Mesodermal cell (in vitro differentiated cells): ENCODE measurements at regions not wholly inside any gene's neighbourhood (a gene's known extent, or its start where the extent isn't known, plus 50 kb on each side); places are given as distances from the start of the nearest gene placed in this dataset.

Experiments
- H3K27ac ChIP-seq: 2 replicates; pipeline ENCODE4 v1.7.0; 2013; ENCODE audit warnings: mild to moderate bottlenecking, low read depth, low read length, moderate library complexity; ENCODE audit not compliant: severe bottlenecking
- H3K36me3 ChIP-seq: 2 replicates; pipeline ENCODE4 v1.7.1; 2013; ENCODE audit warnings: mild to moderate bottlenecking, low read length, moderate library complexity; ENCODE audit not compliant: control insufficient read depth, insufficient read depth
- H3K4me1 ChIP-seq: one replicate; pipeline ENCODE4 v1.7.1; 2013; ENCODE audit warnings: mild to moderate bottlenecking, low read length; ENCODE audit not compliant: insufficient read depth, control insufficient read depth, poor library complexity, severe bottlenecking
- H3K4me3 ChIP-seq: 2 replicates; pipeline ENCODE4 v1.7.0; 2013; ENCODE audit warnings: low read length, control low read depth, mild to moderate bottlenecking; ENCODE audit not compliant: insufficient read depth, poor library complexity, severe bottlenecking; ENCODE audit errors: extremely low read depth
- H3K9me3 ChIP-seq: 2 replicates; pipeline ENCODE4 v1.7.1; 2013; ENCODE audit warnings: mild to moderate bottlenecking, low read length, moderate library complexity; ENCODE audit not compliant: control insufficient read depth
- WGBS, 2 experiments: methylation state at CpG; one replicate each; pipeline ENCODE4 v1.1.5; 2013; ENCODE audit warnings: missing lambda C conversion rate in 2 of 2; ENCODE audit not compliant: insufficient coverage in 2 of 2; 5-methylcytosine and 5-hydroxymethylcytosine counted together

GRCh38 chr12:30219047-30219446 is 435.3 kb upstream of the TMTC1 start:
- no peak overlapping the region for H3K4me3 ChIP-seq
- no peaks in the 10 kb centered on the region for H3K9me3 ChIP-seq
- no peak overlapping the region for H3K27ac ChIP-seq
- no peaks in the 10 kb centered on the region for H3K4me1 ChIP-seq
- WGBS, 2 experiments, result no CpG with 5 or more reads among the region's 4 CpGs
- no peaks in the 10 kb centered on the region for H3K36me3 ChIP-seq

GRCh38 chr12:30218073-30218472 is 434.3 kb upstream of the TMTC1 start:
- Histone ChIP-seq H3K4me3 (no peak overlapping the region), H3K36me3 (no peaks in the 10 kb centered on the region), H3K27ac (no peak overlapping the region), H3K4me1 (no peaks in the 10 kb centered on the region), H3K9me3 (no peaks in the 10 kb centered on the region)
- 90 to 100% methylated on average over 2 to 4 of the region's 4 CpGs for WGBS, 2 experiments

DNA sequence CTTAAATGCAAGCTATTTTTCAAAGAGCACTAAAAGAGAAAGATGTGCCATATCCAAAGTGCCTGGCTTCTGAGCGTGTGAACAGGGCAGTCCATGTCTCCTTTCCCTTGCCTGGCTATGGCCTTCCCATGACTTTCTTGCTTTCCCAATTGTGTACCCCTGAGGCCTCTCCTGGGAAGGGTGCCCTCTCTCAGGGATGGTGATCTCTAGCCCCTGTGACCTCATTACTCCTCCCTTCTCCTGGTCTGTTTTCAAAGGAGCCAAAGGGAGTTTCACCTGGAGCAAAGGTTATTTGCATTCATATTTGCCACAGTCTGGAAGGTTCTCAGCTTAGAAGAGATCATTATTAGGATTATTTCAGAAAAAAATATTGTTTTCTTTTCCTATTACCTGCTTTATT is 429.4 kb upstream of the TMTC1 start:
- 25% methylated on average over 1 of the region's 1 CpG; no CpG with 5 or more reads in 1 of the 2 experiments for WGBS, 2 experiments
- H3K9me3 ChIP-seq, result no peaks in the 10 kb centered on the region
- no peaks in the 10 kb centered on the region for H3K36me3 ChIP-seq
- no peaks in the 10 kb centered on the region for H3K4me1 ChIP-seq
- H3K4me3 ChIP-seq, result no peak overlapping the region
- no peak overlapping the region for H3K27ac ChIP-seq

- Histone ChIP-seq H3K4me1 (no peaks in the 10 kb centered on the region), H3K9me3 (no peaks in the 10 kb centered on the region), H3K4me3 (no peak overlapping the region), H3K36me3 (no peaks in the 10 kb centered on the region), H3K27ac (no peak overlapping the region)
- WGBS, 2 experiments, result 92 to 97% methylated on average over 3 of the region's 3 CpGs
Measured at GRCh38 chr12:30211743-30212142, 428.0 kb upstream of the TMTC1 start.

DNA sequence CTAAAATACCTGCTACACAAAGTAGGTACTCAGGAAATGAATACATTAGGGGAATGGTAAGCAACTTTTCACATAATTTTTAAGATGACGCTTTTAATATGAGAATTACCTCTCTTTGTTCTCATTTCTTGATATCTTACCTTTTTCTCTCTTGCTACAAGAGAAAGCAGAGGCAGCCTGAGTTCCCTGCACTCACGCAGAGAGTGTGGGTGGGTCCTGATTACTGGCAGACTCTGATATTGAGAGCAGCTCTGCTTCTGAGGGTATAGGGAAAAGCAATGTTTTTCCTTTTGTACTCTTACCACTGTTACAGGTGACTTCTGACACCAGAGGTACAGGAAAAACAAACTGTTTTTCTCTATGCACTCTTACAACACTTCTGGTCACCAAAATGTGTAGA is 420.2 kb upstream of the TMTC1 start:
- WGBS, 2 experiments, result 67% methylated on average over 1 of the region's 2 CpGs; no CpG with 5 or more reads in 1 of the 2 experiments
- Histone ChIP-seq H3K27ac (no peak overlapping the region), H3K4me3 (no peak overlapping the region), H3K4me1 (no peaks in the 10 kb centered on the region), H3K9me3 (no peaks in the 10 kb centered on the region), H3K36me3 (no peaks in the 10 kb centered on the region)

- Histone ChIP-seq H3K9me3 (no peaks in the 10 kb centered on the region), H3K36me3 (no peaks in the 10 kb centered on the region), H3K27ac (no peak overlapping the region), H3K4me1 (peaks cover 3% of the 10 kb centered on the region), H3K4me3 (no peak overlapping the region)
- WGBS, 2 experiments, result 93% methylated on average over 2 of the region's 6 CpGs; no CpG with 5 or more reads in 1 of the 2 experiments
Measured at GRCh38 chr12:30202521-30203254, 418.9 kb upstream of the TMTC1 start.

GRCh38 chr12:30201301-30202160 is 417.8 kb upstream of the TMTC1 start:
- WGBS, 2 experiments, result 80 to 84% methylated on average over 18 to 36 of the region's 55 CpGs

GRCh38 chr12:30200864-30201263 is 417.1 kb upstream of the TMTC1 start:
- Histone ChIP-seq H3K27ac (no peak overlapping the region), H3K9me3 (no peaks in the 10 kb centered on the region), H3K36me3 (no peaks in the 10 kb centered on the region), H3K4me1 (peaks cover 10% of the 10 kb centered on the region), H3K4me3 (peak overlapping the region; percentile 19)
- 69 to 76% methylated on average over 8 to 15 of the region's 24 CpGs for WGBS, 2 experiments

More at GRCh38 chr12:30201301-30202160, 417.8 kb upstream of the TMTC1 start:
- Histone ChIP-seq H3K4me3 (peak overlapping the region; percentile 19), H3K9me3 (no peaks in the 10 kb centered on the region), H3K4me1 (peaks cover 10% of the 10 kb centered on the region), H3K27ac (no peak overlapping the region), H3K36me3 (no peaks in the 10 kb centered on the region)

DNA sequence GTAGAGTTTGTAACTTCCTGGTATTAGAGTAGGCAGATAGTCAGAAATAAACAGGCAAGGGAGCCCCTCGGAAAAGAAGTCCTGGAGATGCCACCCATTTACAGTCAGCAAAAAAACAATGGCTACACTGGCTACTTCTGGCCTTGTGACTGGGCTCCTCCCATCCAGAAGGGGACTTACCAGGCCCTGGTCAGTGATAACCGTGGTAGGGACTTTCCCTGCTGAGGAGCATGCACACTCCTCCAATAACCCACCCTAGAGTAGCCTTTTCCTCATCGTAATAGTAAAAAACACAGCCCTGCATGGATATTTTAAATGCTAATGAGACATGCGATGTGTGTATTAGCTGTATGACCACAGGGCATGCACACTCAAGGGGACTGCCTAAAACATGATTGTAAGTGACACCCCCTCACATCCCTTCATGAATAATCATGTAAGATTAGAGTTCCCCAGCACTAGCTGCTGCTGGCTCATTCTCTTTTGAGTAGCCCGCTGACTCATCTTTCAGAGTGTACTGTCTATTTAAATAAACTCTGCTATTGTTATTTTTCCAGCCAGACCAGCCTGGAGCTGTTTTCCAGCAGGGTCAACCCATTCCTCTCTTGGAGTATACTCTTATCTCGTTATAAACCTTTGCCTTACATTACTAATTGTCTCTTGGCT is 413.8 kb upstream of the TMTC1 start:
- H3K4me1 ChIP-seq, result peaks cover 10% of the 10 kb centered on the region
- 82 to 89% methylated on average over 3 to 4 of the region's 6 CpGs for WGBS, 2 experiments
- H3K9me3 ChIP-seq, result no peaks in the 10 kb centered on the region
- H3K36me3 ChIP-seq, result no peaks in the 10 kb centered on the region
- no peak overlapping the region for H3K4me3 ChIP-seq
- H3K27ac ChIP-seq, result peak overlapping the region; percentile 30

DNA sequence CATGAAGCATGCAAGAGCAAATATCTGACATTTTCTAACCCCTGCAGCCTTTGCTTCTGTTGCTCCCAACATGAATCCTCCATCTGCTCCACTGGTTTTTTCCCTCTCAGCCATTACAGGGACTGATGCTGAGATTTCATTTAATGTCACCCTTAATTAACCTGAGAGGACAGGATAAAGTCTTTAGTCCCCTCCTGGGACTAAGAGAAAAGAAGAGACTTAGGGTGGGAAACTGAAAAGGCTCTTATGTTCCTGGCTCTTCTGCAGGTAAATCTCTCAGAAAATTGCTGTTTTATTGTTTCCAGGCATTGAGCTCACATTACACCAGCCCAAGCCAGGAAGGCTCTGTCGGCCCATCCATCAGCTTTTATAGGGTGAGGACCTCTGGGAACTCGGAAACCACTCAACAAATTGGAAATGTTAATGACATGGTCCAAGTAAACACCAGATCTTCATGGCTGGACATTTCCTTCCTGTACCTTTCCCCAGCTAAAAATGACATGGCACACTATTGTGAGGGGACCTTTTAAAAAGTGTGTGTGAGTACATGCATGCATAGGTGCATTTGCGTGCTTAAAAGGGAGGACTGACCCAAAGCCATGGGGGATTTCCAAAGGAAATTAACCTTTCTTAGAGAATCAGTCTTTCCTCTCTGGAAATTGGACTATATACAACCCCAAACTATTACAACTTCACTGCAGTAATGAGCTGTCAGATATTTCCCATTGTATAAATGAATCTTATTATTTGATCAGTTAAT is 408.1 kb upstream of the TMTC1 start:
- Histone ChIP-seq H3K4me1 (no peaks in the 10 kb centered on the region), H3K27ac (no peak overlapping the region), H3K36me3 (no peaks in the 10 kb centered on the region), H3K9me3 (no peaks in the 10 kb centered on the region), H3K4me3 (no peak overlapping the region)
- WGBS, 2 experiments, result 70 to 80% methylated on average over 1 to 2 of the region's 3 CpGs
